ENCODE measurements at regions not wholly inside any gene's neighbourhood (a gene's known extent, or its start where the extent isn't known, plus 50 kb on each side); places are given as distances from the start of the nearest gene placed in this dataset.

DNA sequence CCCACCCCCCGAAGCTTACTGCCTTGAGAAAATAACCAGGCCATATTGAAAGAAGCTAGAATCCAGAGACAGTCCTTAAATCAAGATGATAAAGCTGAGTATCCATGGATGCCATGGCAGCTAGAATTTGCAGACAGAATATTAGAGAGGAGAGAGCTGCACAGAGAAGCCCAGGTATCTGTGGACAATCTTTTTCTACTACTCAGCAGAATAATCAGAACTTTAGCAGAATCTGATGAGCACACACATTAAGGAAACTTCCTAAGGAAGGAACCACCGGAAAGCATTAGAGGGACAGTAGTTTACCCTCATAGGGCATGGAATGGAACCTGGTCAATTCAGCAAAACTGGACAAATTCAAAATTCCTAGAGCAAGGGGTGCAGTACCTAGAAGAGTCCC, 1001.7 kb downstream of the HACE1 start (continued):
- TF ChIP-seq, protein P1, sequence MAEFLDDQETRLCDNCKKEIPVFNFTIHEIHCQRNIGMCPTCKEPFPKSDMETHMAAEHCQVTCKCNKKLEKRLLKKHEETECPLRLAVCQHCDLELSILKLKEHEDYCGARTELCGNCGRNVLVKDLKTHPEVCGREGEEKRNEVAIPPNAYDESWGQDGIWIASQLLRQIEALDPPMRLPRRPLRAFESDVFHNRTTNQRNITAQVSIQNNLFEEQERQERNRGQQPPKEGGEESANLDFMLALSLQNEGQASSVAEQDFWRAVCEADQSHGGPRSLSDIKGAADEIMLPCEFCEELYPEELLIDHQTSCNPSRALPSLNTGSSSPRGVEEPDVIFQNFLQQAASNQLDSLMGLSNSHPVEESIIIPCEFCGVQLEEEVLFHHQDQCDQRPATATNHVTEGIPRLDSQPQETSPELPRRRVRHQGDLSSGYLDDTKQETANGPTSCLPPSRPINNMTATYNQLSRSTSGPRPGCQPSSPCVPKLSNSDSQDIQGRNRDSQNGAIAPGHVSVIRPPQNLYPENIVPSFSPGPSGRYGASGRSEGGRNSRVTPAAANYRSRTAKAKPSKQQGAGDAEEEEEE (CRISPR knock-in tag; IDR thresholded peaks at IDR 0.05; ENCODE audit: borderline replicate concordance), result no peak
- TF ChIP-seq ZNF20 (CRISPR knock-in tag; IDR thresholded peaks at IDR 0.05), result no peak

DNA sequence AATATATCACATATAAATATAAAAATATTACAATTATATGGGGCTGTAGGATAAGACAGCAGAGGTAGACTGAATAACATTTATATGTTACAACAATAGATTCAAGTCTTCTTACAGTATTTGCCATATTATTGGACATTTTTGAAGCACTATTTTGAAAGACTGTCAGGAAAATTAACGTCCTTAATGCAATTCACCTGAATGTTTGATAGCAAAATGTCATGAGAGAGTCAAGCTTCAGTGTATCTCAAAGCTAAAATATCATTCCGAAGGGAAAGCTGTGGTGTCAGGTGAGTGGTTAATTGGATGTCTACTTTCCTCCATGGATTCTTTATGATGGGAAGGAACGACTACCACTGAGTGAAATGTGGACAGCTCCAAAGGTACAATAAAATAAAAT, 1004.0 kb downstream of the HACE1 start:
- H3K4me1 ChIP-seq (ENCODE audit: insufficient read depth, low read length), result no peaks in the 10 kb centered on the region
- no peak overlapping the region for H2AFZ ChIP-seq (ENCODE audit: low read length)
- ATAC-seq (no peak), FAIRE-seq (no peak), DNase-seq (ENCODE audit: low spot score) (no peak)
- H3K36me3 ChIP-seq (replicated peaks in 1 of 2; ENCODE audit: control insufficient read depth in 1 of 2, insufficient read depth in 2 of 2, low read length in 2 of 2), result no peaks in the 10 kb centered on the region
- no peak overlapping the region for H3K9ac ChIP-seq (ENCODE audit: insufficient read depth, low read depth, low read length)
- no TSS peak for BruUV-seq (replicated peaks)
- H3K27ac ChIP-seq (ENCODE audit: extremely low read length, insufficient read depth, low read length), result no peak overlapping the region
- no peak overlapping the region for H3K4me2 ChIP-seq (ENCODE audit: low read depth, low read length)
- intact Hi-C loops (cut with micrococcal nuclease; ENCODE audit: unreplicated experiment), result no loop called here
- no peaks in the 10 kb centered on the region for H3K9me3 ChIP-seq (ENCODE audit: low read length)
- ChIA-PET POLR2A (no interaction called here), CTCF (ENCODE audit: low intra/inter-chr PET ratio, low total read pairs) (no interaction called here)
- no peaks in the 10 kb centered on the region for H3K27me3 ChIP-seq (ENCODE audit: control insufficient read depth in 1 of 2, insufficient read depth in 2 of 2, low read length in 2 of 2)
- H3K79me2 ChIP-seq (ENCODE audit: insufficient read depth, low read length), result no peaks in the 10 kb centered on the region
- no peak overlapping the region for H3K4me3 ChIP-seq (replicated peaks in 1 of 3; ENCODE audit: insufficient read depth in 1 of 3, low read depth in 2 of 3, low read length in 3 of 3)
- WGBS (ENCODE audit: low lambda C conversion rate), result 9% methylated on average over 3 of the region's 3 CpGs
- no peak for TF ChIP-seq SOX6 (IDR thresholded peaks at IDR 0.05)
- TF ChIP-seq SOX6 (CRISPR knock-in tag; IDR thresholded peaks at IDR 0.05), result no peak
- no peak for TF ChIP-seq NFYB (CRISPR knock-in tag; IDR thresholded peaks at IDR 0.05)
- TF ChIP-seq ZMAT3 (CRISPR knock-in tag; conservative IDR thresholded peaks at IDR 0.05), result no peak
- no peak for TF ChIP-seq NR3C1 (CRISPR knock-in tag; IDR thresholded peaks at IDR 0.05)
- TF ChIP-seq ISX (CRISPR knock-in tag; conservative IDR thresholded peaks at IDR 0.05), result no peak
- TF ChIP-seq, protein P2, sequence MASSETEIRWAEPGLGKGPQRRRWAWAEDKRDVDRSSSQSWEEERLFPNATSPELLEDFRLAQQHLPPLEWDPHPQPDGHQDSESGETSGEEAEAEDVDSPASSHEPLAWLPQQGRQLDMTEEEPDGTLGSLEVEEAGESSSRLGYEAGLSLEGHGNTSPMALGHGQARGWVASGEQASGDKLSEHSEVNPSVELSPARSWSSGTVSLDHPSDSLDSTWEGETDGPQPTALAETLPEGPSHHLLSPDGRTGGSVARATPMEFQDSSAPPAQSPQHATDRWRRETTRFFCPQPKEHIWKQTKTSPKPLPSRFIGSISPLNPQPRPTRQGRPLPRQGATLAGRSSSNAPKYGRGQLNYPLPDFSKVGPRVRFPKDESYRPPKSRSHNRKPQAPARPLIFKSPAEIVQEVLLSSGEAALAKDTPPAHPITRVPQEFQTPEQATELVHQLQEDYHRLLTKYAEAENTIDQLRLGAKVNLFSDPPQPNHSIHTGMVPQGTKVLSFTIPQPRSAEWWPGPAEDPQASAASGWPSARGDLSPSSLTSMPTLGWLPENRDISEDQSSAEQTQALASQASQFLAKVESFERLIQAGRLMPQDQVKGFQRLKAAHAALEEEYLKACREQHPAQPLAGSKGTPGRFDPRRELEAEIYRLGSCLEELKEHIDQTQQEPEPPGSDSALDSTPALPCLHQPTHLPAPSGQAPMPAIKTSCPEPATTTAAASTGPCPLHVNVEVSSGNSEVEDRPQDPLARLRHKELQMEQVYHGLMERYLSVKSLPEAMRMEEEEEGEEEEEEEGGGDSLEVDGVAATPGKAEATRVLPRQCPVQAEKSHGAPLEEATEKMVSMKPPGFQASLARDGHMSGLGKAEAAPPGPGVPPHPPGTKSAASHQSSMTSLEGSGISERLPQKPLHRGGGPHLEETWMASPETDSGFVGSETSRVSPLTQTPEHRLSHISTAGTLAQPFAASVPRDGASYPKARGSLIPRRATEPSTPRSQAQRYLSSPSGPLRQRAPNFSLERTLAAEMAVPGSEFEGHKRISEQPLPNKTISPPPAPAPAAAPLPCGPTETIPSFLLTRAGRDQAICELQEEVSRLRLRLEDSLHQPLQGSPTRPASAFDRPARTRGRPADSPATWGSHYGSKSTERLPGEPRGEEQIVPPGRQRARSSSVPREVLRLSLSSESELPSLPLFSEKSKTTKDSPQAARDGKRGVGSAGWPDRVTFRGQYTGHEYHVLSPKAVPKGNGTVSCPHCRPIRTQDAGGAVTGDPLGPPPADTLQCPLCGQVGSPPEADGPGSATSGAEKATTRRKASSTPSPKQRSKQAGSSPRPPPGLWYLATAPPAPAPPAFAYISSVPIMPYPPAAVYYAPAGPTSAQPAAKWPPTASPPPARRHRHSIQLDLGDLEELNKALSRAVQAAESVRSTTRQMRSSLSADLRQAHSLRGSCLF (CRISPR knock-in tag; IDR thresholded peaks at IDR 0.05; ENCODE audit: borderline replicate concordance), result no peak
- in situ Hi-C loops (cut with HindIII; ENCODE audit: extremely low pct_ligation_motif_present, low pct_unique_long_range_greater_than_20kb), result no loop called here
- no peaks in the 10 kb centered on the region for H4K20me1 ChIP-seq (ENCODE audit: insufficient read depth, low read length)

All from HepG2 (cell line).